AG09319 (cell line): ENCODE measurements at regions not wholly inside any gene's neighbourhood (a gene's known extent, or its start where the extent isn't known, plus 50 kb on each side); places are given as distances from the start of the nearest gene placed in this dataset.

Experiments
- DNase-seq: peaks from one replicate; pipeline ENCODE4 v3.0.0-alpha.2; 2010; ENCODE audit warnings: low read depth; ENCODE audit errors: extremely low read depth
- CTCF ChIP-seq: IDR thresholded peaks from 2 replicates; pipeline ENCODE4 v1.5.1; 2011; ENCODE audit warnings: low read depth, mild to moderate bottlenecking, inconsistent platforms, low read length, moderate library complexity

GRCh38 chr3:82736696-82737277 is 975.3 kb upstream of the GBE1 start:
- DNase-seq: no peak
- no peak for TF ChIP-seq CTCF

DNA sequence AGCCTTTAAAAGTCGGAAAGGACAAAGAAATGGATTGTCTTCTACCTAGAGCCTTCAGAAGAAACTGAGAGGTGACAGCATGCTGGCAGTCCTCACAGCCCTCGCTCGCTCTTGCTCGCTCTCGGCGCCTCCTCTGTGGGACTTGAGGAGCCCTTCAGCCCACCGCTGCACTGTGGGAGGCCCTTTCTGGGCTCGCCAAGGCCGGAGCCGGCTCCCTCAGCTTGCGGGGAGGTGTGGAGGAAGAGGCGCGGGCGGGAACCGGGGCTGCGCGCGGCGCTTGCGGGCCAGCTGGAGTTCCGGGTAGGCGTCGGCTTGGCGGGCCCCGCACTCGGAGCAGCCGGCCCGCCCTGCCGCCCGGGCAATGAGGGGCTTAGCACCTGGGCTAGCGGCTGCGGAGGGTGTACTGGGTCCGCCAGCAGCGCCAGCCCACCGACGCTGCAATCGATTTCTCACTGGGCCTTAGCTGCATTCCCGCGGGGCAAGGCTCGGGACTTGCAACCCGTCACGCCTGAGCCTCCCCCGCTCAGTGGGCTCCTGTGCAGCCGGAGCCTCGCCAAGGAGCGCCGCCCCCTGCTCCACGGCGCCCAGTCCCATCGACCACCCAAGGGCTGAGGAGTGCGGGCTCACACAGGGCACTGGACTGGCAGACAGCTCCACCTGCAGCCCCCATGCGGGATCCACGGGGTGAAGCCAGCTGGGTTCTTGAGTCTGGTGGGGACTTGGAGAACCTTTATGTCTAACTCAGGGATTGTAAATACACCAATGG is 953.8 kb upstream of the GBE1 start:
- no peak for DNase-seq
- no peak for TF ChIP-seq CTCF

- no peak for DNase-seq
- TF ChIP-seq CTCF: no peak
These were observed 945.6 kb upstream of the GBE1 start for GRCh38 chr3:82707035-82707434.

DNA sequence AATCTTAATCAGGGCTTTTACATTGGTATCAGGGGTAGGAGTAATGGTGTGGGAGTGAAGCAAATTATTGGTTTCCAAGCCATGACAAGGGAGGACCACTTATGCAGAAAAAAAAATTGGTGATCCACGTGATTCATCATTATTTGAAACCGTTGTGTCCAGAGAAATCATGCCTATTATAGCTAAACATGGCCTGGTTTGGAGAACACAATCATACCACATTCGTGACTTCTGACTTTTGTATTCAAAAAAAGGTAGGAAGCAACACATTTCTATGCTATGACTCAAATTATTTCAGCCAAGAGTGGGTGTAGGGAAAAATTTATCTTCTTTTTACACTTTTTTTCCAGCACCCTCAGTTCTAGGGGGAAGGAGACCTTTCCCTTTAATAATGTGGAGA is 924.3 kb upstream of the GBE1 start:
- TF ChIP-seq CTCF: no peak
- no peak for DNase-seq

GRCh38 chr3:82676356-82677026 is 915.0 kb upstream of the GBE1 start:
- TF ChIP-seq CTCF: no peak
- DNase-seq: no peak

DNA sequence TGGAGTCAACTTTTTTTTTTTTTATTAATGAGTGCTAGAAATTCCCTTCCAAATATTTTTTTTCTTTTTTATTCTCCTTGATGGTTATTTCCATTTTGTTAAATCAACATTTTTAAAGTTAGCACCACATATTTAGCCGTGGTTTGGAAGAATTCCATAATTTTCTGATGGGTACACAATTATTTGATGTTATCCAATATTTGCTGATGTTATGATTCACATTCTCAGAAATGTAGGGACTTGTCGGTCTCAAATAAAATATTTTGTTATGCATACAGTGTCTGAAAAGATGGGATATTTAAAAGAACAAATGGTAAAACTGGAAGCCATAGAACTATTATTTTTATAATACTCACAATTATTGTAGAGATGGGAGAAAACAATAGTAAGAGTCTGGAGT is 911.5 kb upstream of the GBE1 start:
- no peak for TF ChIP-seq CTCF
- no peak for DNase-seq

- DNase-seq: no peak
These were observed 910.0 kb upstream of the GBE1 start for GRCh38 chr3:82671466-82671865.

More at GRCh38 chr3:82671466-82671865, 910.0 kb upstream of the GBE1 start:
- TF ChIP-seq CTCF: no peak
